Activated CD8-positive, alpha-beta memory T cell treated with anti-CD3 and anti-CD28 coated beads, Interleukin-2, amount 10 ng/mL, durations not matched to agents 7 days and 5 days (primary cell): ENCODE measurements at regions not wholly inside any gene's neighbourhood (a gene's known extent, or its start where the extent isn't known, plus 50 kb on each side); places are given as distances from the start of the nearest gene placed in this dataset.

Source experiments
- ATAC-seq: fragments of 150-1000 bp; cut with Tn5 transposase; one replicate; pipeline ENCODE4 v1.10.0; 2021; ENCODE audit warnings: moderate library complexity
- CTCF ChIA-PET: fragments of 350-600 bp; sonication (Branson Sonifier 250); formaldehyde crosslinking; loops from one replicate; lab custom pipeline; 2021; ENCODE audit warnings: antibody characterized with exemption; lab: Charles Lee
- DNase-seq: peaks from one replicate; pipeline ENCODE4 v3.0.0-alpha.2; 2020
- H3K27ac Mint-ChIP-seq: one replicate; pipeline ENCODE4 v1.8.0; 2021; ENCODE audit warnings: mild to moderate bottlenecking, mixed read lengths
- H3K27me3 Mint-ChIP-seq: one replicate; pipeline ENCODE4 v1.8.0; 2021; ENCODE audit warnings: mixed read lengths
- H3K36me3 Mint-ChIP-seq: one replicate; pipeline ENCODE4 v1.8.0; 2021; ENCODE audit warnings: mild to moderate bottlenecking, mixed read lengths
- H3K4me1 Mint-ChIP-seq: one replicate; pipeline ENCODE4 v1.8.0; 2021; ENCODE audit warnings: mixed read lengths
- H3K4me3 Mint-ChIP-seq: one replicate; pipeline ENCODE4 v1.8.0; 2021; ENCODE audit warnings: mild to moderate bottlenecking, moderate library complexity, mixed read lengths
- H3K9me3 Mint-ChIP-seq: one replicate; pipeline ENCODE4 v1.8.0; 2022; ENCODE audit warnings: low read depth, mixed read lengths

DNA sequence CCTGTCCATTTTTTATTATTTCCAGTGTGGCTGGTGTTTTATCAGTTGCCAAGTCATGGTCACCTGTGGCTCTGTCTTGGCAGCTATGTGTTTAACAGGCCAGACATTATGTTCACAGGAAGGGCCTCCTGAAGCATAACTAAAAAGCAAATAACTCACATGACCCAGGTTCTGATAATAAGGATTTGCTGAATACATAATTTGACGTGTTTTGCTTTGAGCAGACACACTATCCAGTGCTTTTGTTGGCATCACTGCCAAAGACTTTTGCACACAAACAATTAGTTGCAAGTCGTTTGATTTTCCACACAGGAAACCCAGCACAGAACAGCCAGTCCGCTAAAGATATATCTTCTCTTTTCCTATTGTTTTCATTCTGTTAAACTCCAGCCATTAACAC lies 173.6 kb downstream of the ARL4A start:
- DNase-seq, result no peak
- Mint-ChIP-seq H3K9me3 (no peaks in the 10 kb centered on the region), H3K27ac (no peak overlapping the region), H3K36me3 (no peaks in the 10 kb centered on the region), H3K27me3 (peaks cover 3% of the 10 kb centered on the region), H3K4me1 (no peaks in the 10 kb centered on the region), H3K4me3 (no peak overlapping the region)
- ATAC-seq, result no peak
- CTCF ChIA-PET, result no interaction called here

DNA sequence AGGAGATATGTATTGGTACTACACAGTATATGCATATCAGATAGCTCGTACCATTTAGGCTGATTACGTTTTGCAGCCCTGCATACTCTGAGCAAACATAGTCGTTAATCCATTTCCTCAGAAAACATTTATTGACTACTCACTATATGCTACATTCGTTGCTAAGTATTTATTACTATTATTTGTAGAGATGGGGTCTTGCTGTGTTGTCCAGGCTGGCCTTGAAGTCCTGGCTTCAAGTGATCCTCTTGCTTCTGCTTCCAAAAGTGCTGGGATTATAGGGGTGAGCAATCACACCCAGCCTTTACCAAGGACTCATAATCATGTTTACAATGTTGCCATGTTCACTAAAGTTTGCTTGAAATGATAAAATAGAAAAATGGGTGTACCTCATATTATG lies 174.7 kb downstream of the ARL4A start:
- peaks cover 3% of the 10 kb centered on the region for H3K27me3 Mint-ChIP-seq
- no peak overlapping the region for H3K27ac Mint-ChIP-seq
- no peak for DNase-seq
- no peaks in the 10 kb centered on the region for H3K36me3 Mint-ChIP-seq
- H3K4me1 Mint-ChIP-seq, result no peaks in the 10 kb centered on the region
- CTCF ChIA-PET, result no interaction called here
- H3K9me3 Mint-ChIP-seq, result no peaks in the 10 kb centered on the region
- ATAC-seq, result no peak
- H3K4me3 Mint-ChIP-seq, result no peak overlapping the region

DNA sequence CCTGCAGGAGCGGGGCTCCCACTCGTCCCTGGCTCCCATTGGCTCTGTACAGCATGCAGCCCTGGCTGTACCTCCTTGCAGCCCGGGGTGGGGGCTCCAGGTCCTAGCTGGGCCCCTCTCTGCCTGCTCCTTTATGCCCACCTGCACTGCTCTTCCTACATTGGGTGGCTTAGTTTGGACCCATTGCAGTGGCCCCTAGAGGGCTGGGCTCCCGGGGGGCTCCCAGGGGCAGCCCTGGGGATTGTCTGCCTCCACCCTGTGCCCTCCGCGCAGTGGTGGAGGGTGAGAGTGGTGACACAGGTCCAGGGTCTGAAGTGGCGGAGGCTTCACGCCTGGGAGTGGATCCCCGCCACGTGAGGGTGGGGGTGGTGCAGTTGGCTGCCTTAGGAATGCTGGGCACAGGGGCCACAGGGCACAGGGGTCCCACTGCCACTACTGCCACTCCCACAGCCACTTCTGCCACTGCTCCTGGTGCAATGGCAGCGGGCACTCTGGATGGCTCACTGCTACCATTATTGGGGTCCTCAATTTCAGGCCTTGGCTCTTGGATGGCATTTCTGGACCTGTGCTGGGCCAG lies 177.1 kb downstream of the ARL4A start:
- no peak overlapping the region for H3K4me3 Mint-ChIP-seq
- peaks cover 3% of the 10 kb centered on the region for H3K27me3 Mint-ChIP-seq
- H3K4me1 Mint-ChIP-seq, result no peaks in the 10 kb centered on the region
- H3K36me3 Mint-ChIP-seq, result no peaks in the 10 kb centered on the region
- no peak overlapping the region for H3K27ac Mint-ChIP-seq
- no peak for DNase-seq
- CTCF ChIA-PET, result no interaction called here
- no peak for ATAC-seq
- H3K9me3 Mint-ChIP-seq, result no peaks in the 10 kb centered on the region

DNA sequence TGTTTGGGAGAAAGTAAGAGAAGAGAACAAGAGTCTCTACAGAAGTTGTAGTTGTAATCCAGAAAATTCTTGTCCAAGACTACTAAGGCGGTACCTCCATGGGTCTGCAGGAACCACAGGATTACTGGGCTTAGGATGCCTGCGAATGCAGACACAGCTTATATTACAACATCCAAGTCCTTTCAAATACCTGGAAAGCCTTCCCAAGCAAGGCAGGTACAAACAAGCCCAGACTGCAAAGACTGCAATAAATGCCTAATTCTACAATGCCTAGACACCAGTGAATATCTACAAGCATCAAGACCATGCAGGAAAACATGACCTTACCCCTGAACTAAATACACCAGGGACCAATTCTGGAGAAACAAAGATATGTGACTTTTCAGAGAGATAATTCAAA lies 178.2 kb downstream of the ARL4A start:
- Mint-ChIP-seq H3K9me3 (no peaks in the 10 kb centered on the region), H3K36me3 (no peaks in the 10 kb centered on the region), H3K27ac (no peak overlapping the region), H3K27me3 (peaks cover under 1% of the 10 kb centered on the region), H3K4me3 (no peak overlapping the region), H3K4me1 (no peaks in the 10 kb centered on the region)
- ATAC-seq (no peak), DNase-seq (no peak)
- CTCF ChIA-PET, result no interaction called here

DNA sequence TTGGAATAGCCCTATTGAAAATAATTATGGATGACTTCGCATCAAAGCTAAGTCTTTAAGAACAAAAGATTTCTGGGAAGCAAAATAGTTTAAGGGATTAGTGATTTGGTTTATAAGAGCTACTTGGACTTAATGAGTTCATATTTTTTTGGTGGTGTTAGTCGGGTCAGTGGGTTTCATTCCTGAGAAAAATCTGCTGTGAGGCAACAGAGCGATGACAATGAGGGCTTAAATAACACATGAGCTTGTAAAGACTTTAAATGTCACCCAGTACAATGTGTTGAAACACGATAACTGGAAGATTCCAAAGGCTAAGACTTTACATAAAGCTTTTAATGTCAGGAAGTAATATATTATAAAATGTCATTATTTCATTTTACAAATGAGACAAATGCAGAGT lies 178.8 kb downstream of the ARL4A start:
- Mint-ChIP-seq H3K27ac (no peak overlapping the region), H3K27me3 (no peaks in the 10 kb centered on the region), H3K36me3 (no peaks in the 10 kb centered on the region), H3K4me3 (no peak overlapping the region), H3K9me3 (no peaks in the 10 kb centered on the region), H3K4me1 (no peaks in the 10 kb centered on the region)
- no peak for DNase-seq
- no peak for ATAC-seq
- CTCF ChIA-PET, result no interaction called here

DNA sequence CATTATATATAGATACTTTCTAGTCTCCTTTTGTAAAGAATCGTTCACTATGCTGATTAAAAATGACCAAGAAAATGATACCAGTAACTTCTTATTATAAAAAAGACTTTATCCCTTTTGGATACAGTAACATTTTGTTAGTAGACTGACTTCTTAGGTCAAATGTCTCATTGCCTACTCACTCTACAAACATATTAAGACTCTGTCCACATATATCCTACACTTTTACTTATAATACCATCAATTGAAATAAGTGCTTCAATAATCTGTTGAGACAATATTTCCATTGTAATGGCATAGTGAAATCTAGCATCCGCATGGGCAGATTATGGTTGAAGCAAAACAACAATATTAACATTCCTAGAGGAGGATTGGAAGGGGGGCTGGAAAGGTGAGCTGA lies 180.6 kb downstream of the ARL4A start:
- Mint-ChIP-seq H3K4me3 (no peak overlapping the region), H3K9me3 (no peaks in the 10 kb centered on the region), H3K27ac (no peak overlapping the region), H3K36me3 (no peaks in the 10 kb centered on the region), H3K27me3 (no peaks in the 10 kb centered on the region), H3K4me1 (no peaks in the 10 kb centered on the region)
- CTCF ChIA-PET, result no interaction called here
- DNase-seq (no peak), ATAC-seq (no peak)

DNA sequence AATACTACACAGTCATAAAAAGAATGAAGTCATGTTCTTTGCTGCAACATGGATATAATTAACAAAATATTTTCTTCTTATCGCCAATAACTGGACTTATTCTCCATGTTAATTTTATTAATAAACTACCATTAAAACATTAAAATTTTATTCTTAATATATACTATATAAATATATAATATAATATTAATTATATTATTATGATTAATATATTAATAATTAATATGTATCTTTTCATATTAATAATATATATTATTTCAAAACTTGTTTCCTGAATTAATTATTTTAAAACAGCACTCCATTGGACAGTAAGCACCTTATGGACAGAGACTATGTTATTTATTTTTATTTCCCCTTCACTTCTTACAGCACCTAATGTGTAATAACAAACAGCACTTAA lies 182.8 kb downstream of the ARL4A start:
- Mint-ChIP-seq H3K27me3 (peaks cover under 1% of the 10 kb centered on the region), H3K36me3 (no peaks in the 10 kb centered on the region), H3K4me3 (no peak overlapping the region), H3K27ac (no peak overlapping the region), H3K4me1 (no peaks in the 10 kb centered on the region), H3K9me3 (no peaks in the 10 kb centered on the region)
- CTCF ChIA-PET, result no interaction called here
- ATAC-seq, result no peak
- no peak for DNase-seq

DNA sequence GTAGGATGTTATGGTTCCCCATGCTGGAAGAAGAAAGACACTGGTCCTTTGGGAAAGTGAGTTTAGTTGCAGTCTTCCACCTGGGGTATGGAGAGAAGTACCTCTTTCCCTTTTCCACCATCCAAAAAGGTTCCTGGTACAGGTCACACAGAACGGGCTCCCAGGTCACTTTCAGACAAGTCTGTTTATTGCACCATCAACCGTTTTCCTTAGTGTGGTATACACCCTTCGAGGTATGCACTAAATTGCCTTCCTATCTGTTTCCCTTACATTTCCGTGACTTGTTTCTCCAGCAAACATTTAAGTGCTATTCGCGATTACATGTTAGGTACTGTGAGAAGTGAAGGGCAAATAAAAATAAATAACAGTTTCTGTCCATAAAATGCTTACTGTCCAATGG lies 185.1 kb downstream of the ARL4A start:
- Mint-ChIP-seq H3K27me3 (peaks cover 2% of the 10 kb centered on the region), H3K27ac (no peak overlapping the region), H3K4me3 (no peak overlapping the region), H3K36me3 (no peaks in the 10 kb centered on the region), H3K4me1 (no peaks in the 10 kb centered on the region), H3K9me3 (no peaks in the 10 kb centered on the region)
- CTCF ChIA-PET, result no interaction called here
- ATAC-seq (no peak), DNase-seq (no peak)

DNA sequence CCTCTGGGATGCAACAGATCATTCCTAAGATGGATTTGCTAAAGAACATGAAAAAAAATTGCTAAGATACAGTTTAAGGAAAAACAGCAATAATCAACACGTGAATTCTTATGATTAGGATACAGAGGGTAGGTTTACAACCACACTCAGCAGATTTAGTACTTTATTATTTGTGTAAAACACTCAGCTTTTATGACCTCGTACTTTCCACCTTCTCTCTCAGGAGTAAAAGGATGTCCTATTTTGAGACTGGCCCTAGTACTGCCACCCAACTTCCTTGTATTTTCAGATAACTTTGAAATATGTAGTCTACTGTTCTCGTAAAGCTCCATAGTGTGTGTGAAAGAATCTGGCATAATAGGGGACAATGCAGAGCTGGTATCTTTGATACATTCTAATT lies 186.1 kb downstream of the ARL4A start:
- H3K27me3 Mint-ChIP-seq, result peaks cover 2% of the 10 kb centered on the region
- no peak for ATAC-seq
- H3K27ac Mint-ChIP-seq, result no peak overlapping the region
- no peak overlapping the region for H3K4me3 Mint-ChIP-seq
- no peaks in the 10 kb centered on the region for H3K9me3 Mint-ChIP-seq
- no peaks in the 10 kb centered on the region for H3K36me3 Mint-ChIP-seq
- CTCF ChIA-PET, result no interaction called here
- H3K4me1 Mint-ChIP-seq, result no peaks in the 10 kb centered on the region
- no peak for DNase-seq

DNA sequence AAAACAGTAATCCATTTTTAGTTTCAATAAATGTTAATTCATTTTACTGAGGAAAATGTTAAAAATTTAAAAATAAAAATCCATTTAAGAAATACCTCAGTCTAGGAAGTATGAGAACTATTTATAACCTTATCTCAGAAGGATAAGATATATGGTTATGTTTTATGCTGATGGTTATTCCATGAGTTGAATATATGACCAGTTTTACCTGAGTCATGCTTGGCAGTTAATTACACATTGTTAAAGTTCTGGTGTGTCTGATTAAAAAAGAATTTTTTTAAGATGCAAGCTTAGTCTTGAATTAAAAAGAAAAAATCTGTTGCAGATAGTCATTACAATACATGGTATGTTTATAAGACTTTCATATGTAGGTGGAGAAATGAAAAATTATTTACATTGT lies 191.7 kb downstream of the ARL4A start:
- Mint-ChIP-seq H3K27me3 (peaks cover 4% of the 10 kb centered on the region), H3K27ac (no peak overlapping the region), H3K4me1 (no peaks in the 10 kb centered on the region), H3K9me3 (no peaks in the 10 kb centered on the region), H3K4me3 (no peak overlapping the region), H3K36me3 (no peaks in the 10 kb centered on the region)
- no peak for DNase-seq
- CTCF ChIA-PET, result no interaction called here
- ATAC-seq, result no peak

DNA sequence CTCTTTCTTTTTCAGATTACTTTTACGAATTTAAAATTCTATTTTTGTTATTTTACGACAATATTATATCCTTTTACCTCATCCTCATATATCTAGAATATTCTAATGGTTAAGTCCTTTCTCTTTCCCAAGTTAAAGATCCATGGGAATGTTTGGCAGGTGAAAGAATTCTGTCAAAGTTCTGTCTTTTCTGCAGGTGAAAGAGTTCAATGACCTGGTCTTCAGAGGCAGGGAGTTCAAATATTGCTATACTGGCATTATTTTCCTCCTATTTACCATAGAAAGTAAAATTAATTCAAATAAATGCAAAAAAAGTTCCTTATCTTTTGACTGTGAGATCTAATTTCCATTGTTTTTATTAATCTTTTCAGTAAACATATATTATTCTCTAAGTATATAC lies 194.3 kb downstream of the ARL4A start:
- Mint-ChIP-seq H3K27me3 (peaks cover 6% of the 10 kb centered on the region), H3K4me3 (no peak overlapping the region), H3K36me3 (no peaks in the 10 kb centered on the region), H3K27ac (no peak overlapping the region), H3K9me3 (no peaks in the 10 kb centered on the region), H3K4me1 (peaks cover 4% of the 10 kb centered on the region)
- DNase-seq, result no peak
- no peak for ATAC-seq
- CTCF ChIA-PET, result no interaction called here

DNA sequence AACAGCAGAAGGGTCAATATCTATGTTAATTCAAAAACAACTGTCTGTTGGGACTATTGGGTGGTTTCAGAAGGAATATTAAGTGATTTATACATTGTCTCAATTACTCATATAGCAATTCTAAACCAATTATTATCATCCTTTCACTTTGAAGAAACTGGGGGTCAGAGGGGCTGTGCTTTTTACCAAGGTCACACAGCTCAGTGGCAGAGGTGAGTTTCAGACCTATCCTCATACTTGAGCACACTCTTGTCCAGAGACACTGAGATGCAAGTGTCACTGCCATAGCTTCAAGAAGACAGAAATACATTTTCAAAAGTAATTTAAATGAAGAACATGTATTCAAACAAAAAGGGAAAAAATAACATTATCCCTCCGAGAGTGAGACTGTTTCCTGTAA lies 195.3 kb downstream of the ARL4A start:
- H3K4me1 Mint-ChIP-seq, result peaks cover 4% of the 10 kb centered on the region
- no peak for ATAC-seq
- no peaks in the 10 kb centered on the region for H3K36me3 Mint-ChIP-seq
- peaks cover 6% of the 10 kb centered on the region for H3K27me3 Mint-ChIP-seq
- no peak overlapping the region for H3K4me3 Mint-ChIP-seq
- no peaks in the 10 kb centered on the region for H3K9me3 Mint-ChIP-seq
- CTCF ChIA-PET, result no interaction called here
- no peak overlapping the region for H3K27ac Mint-ChIP-seq
- no peak for DNase-seq

DNA sequence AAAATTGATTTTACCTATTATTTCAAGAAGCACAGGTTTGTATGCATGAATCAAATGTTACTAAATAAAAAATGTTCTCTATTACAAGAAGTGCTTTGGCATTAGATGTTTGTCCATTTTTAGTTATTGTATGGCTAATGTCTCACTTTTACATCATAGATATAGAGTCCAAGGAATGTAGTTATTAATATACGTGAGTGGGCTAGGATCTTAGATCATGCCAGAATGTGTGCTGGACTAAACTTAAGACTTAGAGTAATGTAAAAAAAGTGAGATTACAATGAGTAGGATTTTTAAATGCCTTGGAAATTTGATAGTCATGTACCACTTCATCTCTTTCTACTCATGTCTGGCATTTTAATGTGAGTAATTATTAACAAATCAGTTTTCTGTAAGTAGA lies 196.6 kb downstream of the ARL4A start:
- H3K9me3 Mint-ChIP-seq, result no peaks in the 10 kb centered on the region
- ATAC-seq (no peak), DNase-seq (no peak)
- peaks cover 6% of the 10 kb centered on the region for H3K27me3 Mint-ChIP-seq
- H3K4me1 Mint-ChIP-seq, result peaks cover 6% of the 10 kb centered on the region
- H3K36me3 Mint-ChIP-seq, result no peaks in the 10 kb centered on the region
- no peak overlapping the region for H3K4me3 Mint-ChIP-seq
- no peak overlapping the region for H3K27ac Mint-ChIP-seq
- CTCF ChIA-PET, result no interaction called here

DNA sequence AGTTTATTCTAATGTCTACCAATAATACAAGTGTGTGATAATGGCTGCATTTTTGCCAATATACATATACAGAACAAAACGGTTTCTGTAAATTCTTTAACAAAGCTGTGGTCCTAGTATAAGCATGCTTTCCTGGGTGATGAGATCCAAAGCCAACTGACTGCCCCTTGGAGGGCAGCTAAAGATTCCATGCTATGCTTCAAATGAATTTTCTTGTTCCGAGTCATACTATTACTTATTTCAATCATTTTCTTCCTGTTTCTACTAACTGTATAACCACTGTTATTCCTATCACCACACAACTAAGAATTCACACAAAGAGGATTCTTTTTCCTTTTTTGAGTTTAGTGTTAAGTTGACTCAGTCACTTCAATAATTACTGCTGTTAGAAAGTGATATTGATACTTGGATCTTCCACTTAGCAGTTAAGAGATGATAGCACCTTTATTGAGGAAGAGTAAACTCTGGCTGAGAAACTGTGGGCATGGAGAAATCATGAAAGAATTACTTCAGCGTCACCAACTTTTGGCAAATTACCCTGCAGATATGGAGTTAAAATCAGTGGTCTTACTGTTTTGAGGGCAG lies 197.5 kb downstream of the ARL4A start:
- CTCF ChIA-PET, result no interaction called here
- ATAC-seq (no peak), DNase-seq (no peak)
- no peaks in the 10 kb centered on the region for H3K9me3 Mint-ChIP-seq
- no peak overlapping the region for H3K27ac Mint-ChIP-seq
- peaks cover 6% of the 10 kb centered on the region for H3K27me3 Mint-ChIP-seq
- H3K4me1 Mint-ChIP-seq, result peaks cover 6% of the 10 kb centered on the region
- H3K4me3 Mint-ChIP-seq, result no peak overlapping the region
- no peaks in the 10 kb centered on the region for H3K36me3 Mint-ChIP-seq

DNA sequence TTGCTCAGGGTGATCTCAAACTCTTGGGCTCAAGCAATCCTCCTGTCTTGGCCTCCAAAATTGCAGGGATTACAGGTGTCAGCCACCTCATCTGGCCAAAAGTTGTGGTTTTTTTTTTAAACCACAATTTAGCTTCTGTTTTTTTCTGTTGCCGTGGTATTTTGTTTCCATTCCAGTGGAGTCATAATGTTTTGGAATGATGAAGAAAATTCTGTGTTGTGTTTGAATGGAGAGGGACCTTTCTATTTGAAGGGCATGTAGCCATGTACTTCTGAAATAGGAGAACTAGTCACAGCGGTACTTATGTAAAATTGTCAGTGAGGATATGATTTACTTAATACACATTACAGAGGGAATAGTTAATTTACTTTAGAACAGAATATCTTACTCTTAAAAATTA lies 201.3 kb downstream of the ARL4A start:
- Mint-ChIP-seq H3K9me3 (no peaks in the 10 kb centered on the region), H3K4me3 (no peak overlapping the region), H3K36me3 (no peaks in the 10 kb centered on the region), H3K27ac (no peak overlapping the region), H3K27me3 (peaks cover 4% of the 10 kb centered on the region), H3K4me1 (peaks cover 6% of the 10 kb centered on the region)
- CTCF ChIA-PET, result no interaction called here
- DNase-seq, result no peak
- no peak for ATAC-seq
